A673 (cell line): ENCODE measurements at regions not wholly inside any gene's neighbourhood (a gene's known extent, or its start where the extent isn't known, plus 50 kb on each side); places are given as distances from the start of the nearest gene placed in this dataset.
"Not testable (repeated sequence)": the region's sequence is repeated elsewhere in the genome, so short reads cannot be mapped to it uniquely, and the experiment has no call there.

Experiments
- BruUV-seq: library from RNA; stranded (reverse); fragments of 400-500 nt; replicated peaks from 2 replicates; lab custom pipeline; 2021; lab: Mats Ljungman, UMichigan
- CTCF ChIA-PET: fragments of 300-600 bp; sonication (Branson Sonifier 250); formaldehyde crosslinking; loops from one replicate; lab custom pipeline; 2022; ENCODE audit warnings: antibody characterized with exemption; lab: Charles Lee
- POLR2A ChIA-PET: fragments of 300-600 bp; sonication (Branson Sonifier 250); formaldehyde crosslinking; loops from one replicate; lab custom pipeline; 2022; ENCODE audit warnings: antibody characterized with exemption; ENCODE audit not compliant: low non-redundant PET; lab: Charles Lee
- DNase-seq: peaks from one replicate; pipeline ENCODE4 v3.0.0-alpha.2; 2015; ENCODE audit warnings: low spot score
- H3K27ac ChIP-seq: fragments of 200-600 bp; sonication (generic); 2 replicates; pipeline ENCODE4 v1.5.1; 2016; ENCODE audit warnings: mixed run types, low read depth, mild to moderate bottlenecking, mixed read lengths, antibody characterized with exemption, low read length; ENCODE audit not compliant: poor library complexity, severe bottlenecking
- H3K27me3 ChIP-seq: fragments of 200-600 bp; sonication (generic); replicated peaks from 2 replicates; pipeline ENCODE4 v1.6.1; 2017; ENCODE audit warnings: mixed run types, low read depth, mild to moderate bottlenecking, mixed read lengths, antibody characterized with exemption, low read length; ENCODE audit not compliant: insufficient read depth, poor library complexity
- H3K36me3 ChIP-seq: fragments of 200-600 bp; sonication (generic); 2 replicates; pipeline ENCODE4 v1.6.1; 2016; ENCODE audit warnings: mixed run types, mild to moderate bottlenecking, mixed read lengths, antibody characterized with exemption, low read length; ENCODE audit not compliant: insufficient read depth, poor library complexity, severe bottlenecking
- H3K4me1 ChIP-seq: fragments of 200-600 bp; sonication (generic); 2 replicates; pipeline ENCODE4 v1.6.1; 2017; ENCODE audit warnings: mixed run types, mild to moderate bottlenecking, mixed read lengths, antibody characterized with exemption, low read length; ENCODE audit not compliant: insufficient read depth, poor library complexity, severe bottlenecking
- H3K4me3 ChIP-seq: fragments of 200-600 bp; sonication (generic); 2 replicates; pipeline ENCODE4 v1.5.1; 2016; ENCODE audit warnings: low read depth, mixed run types, mild to moderate bottlenecking, mixed read lengths, low read length; ENCODE audit not compliant: poor library complexity, severe bottlenecking
- H3K9me3 ChIP-seq: fragments of 200-600 bp; sonication (generic); 2 replicates; pipeline ENCODE4 v1.6.1; 2016; ENCODE audit warnings: mixed run types, low read depth, mild to moderate bottlenecking, mixed read lengths, antibody characterized with exemption, low read length; ENCODE audit not compliant: poor library complexity, severe bottlenecking
- CTCF ChIP-seq: fragments of 300-800, 200-600 bp; sonication (generic); conservative IDR thresholded peaks from 2 replicates; pipeline ENCODE4 v1.5.1; 2017; ENCODE audit warnings: low read depth, mild to moderate bottlenecking, antibody characterized with exemption, low read length, moderate library complexity, mixed read lengths
- EZH2 ChIP-seq: fragments of 200-600 bp; sonication (generic); IDR thresholded peaks from 2 replicates; pipeline ENCODE4 v1.6.1; 2017; ENCODE audit warnings: borderline replicate concordance, low read depth, mild to moderate bottlenecking, mixed read lengths, antibody characterized with exemption, low read length; ENCODE audit not compliant: poor library complexity, severe bottlenecking
- intact Hi-C: fragments of 100-400 bp; cut with micrococcal nuclease; formaldehyde crosslinking; loops from one replicate; pipeline ENCODE4 v1.10.0; 2022; ENCODE audit not compliant: unreplicated experiment

- H3K27me3 ChIP-seq = no peaks in the 10 kb centered on the region
- POLR2A ChIA-PET = no interaction called here
- H3K4me1 ChIP-seq = no peaks in the 10 kb centered on the region
- no peak for TF ChIP-seq CTCF
- no peak for TF ChIP-seq EZH2
- no TSS peak for BruUV-seq
- no peak overlapping the region for H3K27ac ChIP-seq
- CTCF ChIA-PET = no interaction called here
- DNase-seq = no peak
- H3K4me3 ChIP-seq = no peak overlapping the region
- H3K36me3 ChIP-seq = no peaks in the 10 kb centered on the region
- intact Hi-C loops = no loop called here
- H3K9me3 ChIP-seq = no peaks in the 10 kb centered on the region
These were observed 83.4 kb downstream of the TNFRSF13B start for GRCh38 chr17:16888413-16889087.

- no TSS peak for BruUV-seq
- intact Hi-C loops = no loop called here
These were observed 84.3 kb downstream of the TNFRSF13B start for GRCh38 chr17:16887523-16888095.

GRCh38 chr17:16886655-16887322 lies 85.1 kb downstream of the TNFRSF13B start:
- no peak for DNase-seq

More at GRCh38 chr17:16887523-16888095, 84.3 kb downstream of the TNFRSF13B start:
- no peak overlapping the region for H3K4me3 ChIP-seq
- H3K36me3 ChIP-seq = no peaks in the 10 kb centered on the region
- TF ChIP-seq EZH2 (no peak), CTCF (no peak)
- POLR2A ChIA-PET = no interaction called here
- no peak for DNase-seq
- no peak overlapping the region for H3K27ac ChIP-seq
- no peaks in the 10 kb centered on the region for H3K4me1 ChIP-seq
- no peaks in the 10 kb centered on the region for H3K27me3 ChIP-seq
- CTCF ChIA-PET = no interaction called here
- no peaks in the 10 kb centered on the region for H3K9me3 ChIP-seq

GRCh38 chr17:16885204-16885603 lies 86.7 kb downstream of the TNFRSF13B start:
- POLR2A ChIA-PET, H3K4me1 ChIP-seq, H3K27ac ChIP-seq, CTCF ChIA-PET, DNase-seq, H3K4me3 ChIP-seq, H3K9me3 ChIP-seq, BruUV-seq, intact Hi-C loops, H3K27me3 ChIP-seq, H3K36me3 ChIP-seq: not testable (repeated sequence)

More at GRCh38 chr17:16886655-16887322, 85.1 kb downstream of the TNFRSF13B start:
- TF ChIP-seq EZH2 (no peak), CTCF (no peak)
- CTCF ChIA-PET = no interaction called here
- no peaks in the 10 kb centered on the region for H3K36me3 ChIP-seq
- no peaks in the 10 kb centered on the region for H3K4me1 ChIP-seq
- POLR2A ChIA-PET = no interaction called here
- intact Hi-C loops = no loop called here
- no peak overlapping the region for H3K4me3 ChIP-seq
- H3K27me3 ChIP-seq = no peaks in the 10 kb centered on the region
- H3K27ac ChIP-seq = no peak overlapping the region
- BruUV-seq = no TSS peak
- H3K9me3 ChIP-seq = no peaks in the 10 kb centered on the region

GRCh38 chr17:16882926-16883265 lies 89.0 kb downstream of the TNFRSF13B start:
- H3K36me3 ChIP-seq, H3K27ac ChIP-seq, BruUV-seq, H3K9me3 ChIP-seq, H3K4me3 ChIP-seq, intact Hi-C loops, POLR2A ChIA-PET, CTCF ChIA-PET, H3K27me3 ChIP-seq, DNase-seq, H3K4me1 ChIP-seq: not testable (repeated sequence)
